NCI-H524 (cell line): ENCODE measurements at regions not wholly inside any gene's neighbourhood (a gene's known extent, or its start where the extent isn't known, plus 50 kb on each side); places are given as distances from the start of the nearest gene placed in this dataset.
"Not testable (repeated sequence)": the region's sequence is repeated elsewhere in the genome, so short reads cannot be mapped to it uniquely, and the experiment has no call there.

Source experiments
- DNase-seq, 2 experiments: peaks; one replicate each; lab custom pipeline; 2025; lab: John Stamatoyannopoulos, UW

DNA sequence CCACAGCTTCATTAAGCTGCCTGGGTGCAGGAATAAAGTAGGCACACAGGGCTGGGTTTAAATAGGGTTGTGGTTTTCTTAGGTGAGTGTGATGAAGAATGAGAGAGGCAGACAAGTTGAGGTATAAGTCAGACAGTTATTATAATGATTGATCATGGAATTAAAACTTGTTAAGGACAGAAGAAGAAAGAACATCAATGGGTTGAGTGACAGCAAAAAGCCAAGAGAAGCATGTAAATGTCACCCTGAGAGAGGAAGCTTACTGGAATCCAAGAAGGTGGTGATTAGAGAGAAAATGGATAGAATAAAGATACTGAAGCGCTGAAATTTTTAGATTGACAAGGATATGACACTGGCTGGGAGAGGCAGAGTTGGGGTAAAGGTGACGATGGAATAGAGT, 325.2 kb upstream of the SLITRK1 start:
- no peak for DNase-seq

DNA sequence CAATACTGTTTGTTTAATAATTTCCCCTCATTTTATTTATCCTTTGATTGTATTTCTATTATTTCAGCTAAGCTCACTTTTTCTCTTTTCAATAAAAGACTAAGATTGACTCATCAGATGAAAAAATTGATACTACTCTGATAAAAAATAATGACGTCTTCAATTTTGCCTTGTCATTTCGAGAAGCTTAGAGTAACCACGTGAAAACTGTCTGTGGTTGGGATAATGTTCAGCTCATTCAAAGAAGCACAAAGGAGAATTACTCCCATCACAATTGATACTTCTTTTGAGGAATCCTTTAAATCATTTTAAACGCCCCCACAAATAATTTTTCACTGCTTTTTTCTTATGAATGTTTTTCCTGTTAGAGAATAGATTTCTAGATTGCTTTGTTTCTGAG, 318.7 kb upstream of the SLITRK1 start:
- no peak for DNase-seq

DNA sequence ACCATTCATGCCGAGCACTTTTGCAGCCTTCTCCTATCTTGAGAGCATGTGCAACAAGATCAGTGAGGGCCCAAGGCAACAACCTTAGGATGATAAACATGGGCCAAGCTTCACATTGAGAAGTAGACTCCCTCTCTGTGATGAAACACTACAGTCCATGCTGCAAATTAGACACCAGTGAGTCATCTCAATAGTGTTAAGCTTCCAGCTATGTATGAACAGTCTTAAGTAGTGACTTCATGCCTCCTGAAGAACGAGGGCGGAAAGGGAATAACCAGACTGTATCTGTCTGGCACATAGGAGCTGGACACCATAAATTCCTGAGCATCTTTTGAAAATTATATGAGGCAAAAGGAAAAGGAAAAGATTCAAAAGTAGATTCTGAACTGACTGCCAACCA, 309.9 kb upstream of the SLITRK1 start:
- no peak for DNase-seq

DNA sequence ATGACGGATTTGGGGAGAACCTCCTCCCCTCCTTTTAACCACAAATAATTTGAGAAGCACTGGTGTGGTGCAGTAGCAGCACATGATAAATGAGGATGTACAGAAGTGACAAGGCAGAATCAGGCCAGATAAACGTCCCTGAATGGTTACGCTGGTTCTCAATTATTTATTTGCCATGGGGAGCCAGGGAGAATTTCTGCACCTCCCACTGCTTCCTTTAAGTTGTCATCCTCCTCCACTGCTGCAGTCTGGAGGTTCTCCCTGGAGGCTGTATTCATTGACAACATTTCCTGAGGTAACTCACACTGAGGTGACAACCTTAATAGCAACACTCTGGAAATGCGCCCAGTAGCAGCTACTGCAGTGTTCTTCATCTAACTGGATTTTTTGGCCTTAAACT, 308.9 kb upstream of the SLITRK1 start:
- DNase-seq: no peak

DNA sequence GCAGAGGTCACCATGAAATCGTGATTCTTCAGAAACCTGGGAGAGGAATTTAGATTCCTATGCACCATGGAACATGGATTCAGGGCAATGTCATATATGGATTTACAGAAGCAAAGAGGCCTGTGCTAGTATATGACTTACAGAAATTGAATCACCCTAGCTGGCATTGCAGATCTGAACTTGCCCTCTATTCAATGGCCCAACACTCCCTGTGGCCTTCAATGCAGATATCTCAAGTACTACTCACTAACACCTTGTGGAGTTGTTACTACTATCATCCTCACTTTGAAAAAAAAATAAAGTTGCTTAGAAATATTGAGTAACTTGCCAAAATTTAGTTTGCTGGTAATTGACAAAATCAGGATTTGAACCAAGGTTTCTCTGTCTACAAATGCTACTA, 305.4 kb upstream of the SLITRK1 start:
- no peak for DNase-seq

DNA sequence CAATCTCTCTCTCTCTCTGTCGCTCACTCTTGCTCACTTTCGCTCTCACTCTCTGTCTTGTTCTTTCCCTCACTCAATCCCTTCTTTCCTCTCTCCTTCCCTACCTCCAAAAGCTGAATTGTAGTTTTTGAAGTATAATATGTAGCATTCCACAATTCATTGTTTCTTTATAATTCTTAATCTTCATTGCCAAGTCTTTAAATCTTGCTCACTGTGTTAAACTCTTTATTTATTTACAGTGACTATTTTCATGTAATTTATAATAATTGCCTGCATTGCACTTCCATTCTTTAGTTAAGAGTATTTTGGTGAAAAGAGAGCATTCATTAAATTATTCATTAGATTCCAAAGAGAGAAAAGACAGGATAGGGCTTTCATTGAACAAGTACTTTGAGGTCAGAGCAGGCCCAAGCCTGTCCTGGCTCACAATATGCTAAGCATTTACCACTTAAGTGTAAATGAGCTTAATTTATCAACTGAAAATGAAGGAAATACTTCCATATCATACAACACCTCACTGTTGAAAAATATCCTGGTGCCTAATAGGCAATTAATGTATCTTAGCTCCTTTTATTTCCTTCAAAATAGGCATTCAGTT, 257.4 kb upstream of the SLITRK1 start:
- peak in 1 of 2 experiments; percentile 5 for DNase-seq

DNA sequence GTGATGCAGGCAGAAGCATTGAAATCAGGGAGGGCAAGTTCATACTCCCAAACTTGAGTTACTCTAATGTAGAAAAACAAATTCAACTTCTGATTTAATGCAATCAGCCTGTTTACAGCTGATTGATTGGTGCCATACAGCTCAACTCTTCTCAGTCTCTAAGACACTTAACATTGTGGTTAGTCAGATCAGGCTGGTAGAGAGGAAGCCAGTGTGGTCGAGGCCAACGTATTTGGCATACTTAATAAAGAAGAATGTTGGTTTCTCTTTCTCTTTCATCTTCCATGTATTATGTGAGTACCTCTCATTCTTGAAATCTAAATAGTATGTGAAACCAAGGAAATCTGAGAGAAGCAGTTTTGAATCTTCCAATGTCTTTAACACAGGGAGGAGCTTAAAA, 255.0 kb upstream of the SLITRK1 start:
- no peak for DNase-seq

DNA sequence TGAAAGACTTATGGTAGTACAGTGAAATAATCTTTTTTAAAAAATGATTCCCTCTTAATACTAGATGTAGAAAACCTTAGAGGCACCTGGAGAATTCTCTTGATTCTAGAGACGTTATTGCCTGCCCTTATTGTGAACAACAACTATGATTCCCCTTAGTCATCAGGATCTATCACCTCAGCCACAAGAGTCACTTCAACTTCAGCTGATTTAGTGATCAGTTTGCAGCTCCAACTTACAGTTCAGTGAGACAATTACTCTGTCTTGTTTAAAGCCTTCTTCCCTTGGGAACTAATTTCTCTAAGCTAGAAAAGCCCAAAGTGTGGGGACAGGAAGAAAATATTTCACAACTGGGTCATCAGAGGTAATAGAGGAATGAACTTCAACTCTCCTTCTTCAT, 254.3 kb upstream of the SLITRK1 start:
- DNase-seq: no peak

DNA sequence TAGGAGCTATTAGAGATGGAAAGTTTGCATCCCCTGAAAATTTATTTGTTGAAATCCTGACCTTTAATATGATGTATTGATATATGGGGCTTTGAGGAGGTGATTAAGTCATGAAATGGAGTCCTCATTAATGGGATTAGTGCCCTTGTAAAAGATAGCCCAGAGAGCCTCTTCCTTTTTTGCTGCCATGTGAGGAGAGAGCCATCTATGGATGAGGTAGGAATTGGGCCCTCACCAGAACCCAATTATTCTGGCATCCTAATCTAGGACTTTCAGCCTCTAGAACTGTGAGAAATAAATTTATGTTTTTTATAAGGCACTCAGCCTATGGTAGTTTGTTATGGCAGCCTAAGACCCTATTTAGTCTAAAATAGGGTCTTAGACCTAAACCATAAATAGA, 250.2 kb upstream of the SLITRK1 start:
- peak; percentile 54 to 70 for DNase-seq

DNA sequence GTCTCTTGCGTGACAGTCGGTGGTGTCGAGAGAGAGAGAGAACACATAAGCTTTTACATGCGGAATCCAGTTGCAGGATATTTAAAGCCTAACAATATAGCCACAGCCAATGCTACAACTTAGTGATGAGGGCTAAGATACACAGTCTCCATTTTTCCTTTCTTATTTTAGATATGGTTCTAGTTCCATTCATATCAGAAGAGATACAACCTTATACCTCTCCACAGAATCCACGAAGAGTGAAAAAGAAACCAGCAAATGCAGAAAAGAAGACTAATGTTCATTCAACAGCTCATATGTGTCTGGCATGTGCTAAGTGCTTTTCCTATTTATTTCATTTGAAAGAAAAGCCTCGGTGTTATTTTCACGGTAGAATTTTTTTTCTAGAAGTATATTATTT, 249.0 kb upstream of the SLITRK1 start:
- DNase-seq: no peak

DNA sequence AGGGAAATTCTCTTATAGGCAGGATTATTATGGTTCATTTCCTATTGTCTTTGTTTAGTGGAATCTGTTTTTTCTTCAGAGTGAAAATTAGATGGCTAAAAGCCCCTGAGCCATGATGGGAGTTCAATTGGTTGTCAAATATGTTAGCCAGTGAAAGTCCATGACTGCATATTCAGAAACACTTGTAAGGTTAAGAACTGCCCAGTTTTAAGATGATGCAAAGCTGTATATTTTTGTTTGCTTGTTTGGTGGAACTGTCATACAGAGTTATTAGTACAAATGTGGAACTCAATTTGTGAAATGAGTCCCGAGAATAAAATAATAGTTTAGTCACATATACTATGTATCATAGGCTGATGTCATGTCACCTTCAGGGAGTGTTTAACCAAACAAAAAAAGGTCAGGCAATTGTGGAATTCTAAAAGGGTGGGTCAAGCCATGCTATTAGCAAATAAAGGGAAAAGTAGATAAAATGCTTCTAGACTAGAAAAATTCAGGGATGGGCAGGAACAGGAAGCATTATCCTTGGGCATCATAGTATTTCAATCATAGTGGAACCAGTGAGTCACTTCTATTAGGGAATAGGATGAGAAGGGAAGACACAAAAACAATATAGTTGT, 248.3 kb upstream of the SLITRK1 start:
- DNase-seq: no peak

DNA sequence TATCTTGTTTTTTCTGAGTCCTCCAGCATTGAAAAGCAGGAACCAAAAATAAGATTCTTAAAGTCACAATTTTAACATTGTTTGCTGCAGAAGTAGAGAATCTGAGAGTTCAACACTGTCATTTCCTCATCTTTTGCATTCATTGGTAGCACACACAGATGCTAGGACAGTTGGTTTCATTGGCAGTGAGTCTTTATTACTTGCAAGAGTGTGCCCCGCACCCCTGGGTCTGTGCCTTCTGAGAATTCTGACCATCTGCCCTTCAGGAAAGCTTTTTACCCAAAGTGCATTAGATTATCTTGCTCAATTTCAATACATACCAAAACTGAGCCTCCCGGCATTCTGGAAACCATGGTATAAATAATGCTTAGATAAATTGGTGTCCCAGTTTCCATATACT, 247.7 kb upstream of the SLITRK1 start:
- peak; percentile 86 to 94 for DNase-seq

DNA sequence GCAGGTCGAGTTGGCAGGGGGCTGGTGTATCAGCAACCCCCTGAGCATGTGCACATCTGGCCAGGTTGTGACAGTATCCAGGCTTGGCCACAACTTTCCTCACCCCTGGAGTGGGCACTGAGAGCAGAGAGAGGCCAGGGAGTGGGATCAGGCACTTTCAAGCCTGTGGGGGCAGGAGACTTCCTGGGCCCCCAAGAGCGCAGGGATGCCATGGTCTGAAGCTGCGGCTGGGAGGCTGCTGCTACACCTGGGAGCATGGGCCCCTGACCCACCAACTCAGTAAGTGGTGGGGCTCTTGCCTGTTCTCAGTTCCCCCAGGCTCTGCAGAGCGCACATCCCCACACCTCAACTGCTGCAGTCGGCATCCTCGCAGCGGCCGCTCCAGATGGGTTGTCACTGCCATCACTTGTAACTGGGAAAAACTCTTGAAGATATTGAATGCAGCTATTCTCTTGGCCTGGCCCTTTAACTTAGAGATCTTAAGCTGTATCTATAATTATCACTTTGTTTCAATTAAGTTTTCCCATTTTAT, 245.4 kb upstream of the SLITRK1 start:
- no peak for DNase-seq

DNA sequence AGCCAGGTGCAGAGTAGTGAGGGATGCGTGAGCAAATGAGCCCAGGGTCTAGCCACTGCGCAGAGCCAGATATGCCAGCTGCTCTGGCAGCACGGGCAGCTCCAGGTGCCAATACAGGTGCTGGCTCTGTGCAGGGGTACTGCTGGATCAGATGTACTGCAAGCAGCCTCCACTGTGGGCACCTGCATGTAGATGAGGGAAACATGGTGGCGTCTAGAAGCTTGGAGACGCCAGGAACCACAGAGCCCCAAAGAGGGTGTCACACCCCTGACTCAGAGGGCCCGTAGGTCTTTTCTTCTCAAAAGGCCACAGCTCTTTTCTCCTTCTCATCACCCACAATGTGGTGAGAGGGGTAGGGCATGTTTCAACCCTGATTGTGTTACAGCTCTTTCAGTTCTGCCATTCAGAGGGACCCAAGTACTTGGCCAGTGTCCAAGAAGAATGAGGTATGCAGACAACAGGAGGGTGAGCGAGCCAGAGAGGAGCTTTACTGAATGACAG, 244.4 kb upstream of the SLITRK1 start:
- DNase-seq: peak; percentile 9 to 60

DNA sequence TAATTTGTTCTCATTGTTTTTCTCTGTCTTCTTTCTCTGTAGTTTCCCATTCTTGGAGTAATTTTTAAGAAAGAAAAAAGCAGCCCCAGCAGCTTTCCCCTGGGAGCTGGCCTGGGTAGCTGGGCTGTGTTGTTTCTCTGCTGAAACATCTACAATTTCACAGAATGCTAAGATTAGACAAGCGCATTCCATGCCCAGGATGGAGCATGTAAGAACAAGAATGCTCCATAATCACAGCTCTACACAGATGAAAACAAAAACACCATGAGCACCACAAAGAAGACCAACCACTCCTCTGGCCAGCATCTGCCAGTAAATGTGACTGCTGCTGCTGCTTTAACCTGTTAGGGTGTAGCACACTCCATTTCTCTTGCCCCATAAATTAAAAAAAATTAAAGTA, 239.2 kb upstream of the SLITRK1 start:
- peak in 1 of 2 experiments; percentile 43 for DNase-seq

DNA sequence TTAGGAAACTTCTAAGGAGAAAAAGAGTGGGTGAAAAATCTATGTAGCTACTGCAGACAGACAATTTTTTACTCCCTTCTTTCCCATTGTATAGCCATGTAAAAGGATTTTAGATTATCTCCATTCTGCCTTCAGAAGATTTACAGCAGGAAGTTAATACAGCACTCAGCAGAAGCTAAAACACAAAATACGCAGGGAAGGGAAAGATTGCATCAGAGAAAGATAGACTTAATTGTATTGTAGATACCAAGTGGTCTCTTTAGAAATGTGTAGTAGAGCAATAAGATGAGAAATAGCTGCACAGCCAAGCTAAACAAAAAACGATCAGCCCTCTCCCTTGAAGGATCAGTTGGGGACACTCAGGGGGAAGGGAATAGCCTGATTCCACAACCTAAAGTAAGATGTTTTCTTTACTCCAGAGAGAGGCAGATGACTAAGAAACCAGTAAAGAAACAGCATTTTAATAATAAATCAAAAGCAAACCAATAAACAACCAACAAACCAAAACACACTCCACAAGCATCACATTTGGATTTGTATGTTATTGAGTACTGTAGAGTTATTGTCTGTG, 236.7 kb upstream of the SLITRK1 start:
- DNase-seq: no peak

DNA sequence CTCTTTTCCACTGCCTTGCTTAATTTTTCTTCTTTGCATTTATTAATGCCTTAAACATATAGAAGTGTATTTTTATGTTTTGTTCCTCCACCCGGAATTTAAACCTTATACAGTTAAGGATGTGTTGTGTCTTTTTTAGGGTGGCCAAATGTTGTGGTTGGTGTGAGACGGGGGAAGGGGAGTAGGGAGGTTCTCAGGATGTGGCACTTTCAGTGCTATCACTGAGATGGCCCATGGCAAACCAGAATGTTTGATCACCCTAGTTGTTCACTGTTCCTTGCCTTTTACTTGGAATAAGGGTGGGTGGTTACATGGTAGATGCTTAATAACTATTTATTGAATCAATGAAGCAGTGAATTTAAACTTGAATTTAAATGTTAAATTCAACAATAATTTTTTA, 216.0 kb upstream of the SLITRK1 start:
- DNase-seq: no peak

DNA sequence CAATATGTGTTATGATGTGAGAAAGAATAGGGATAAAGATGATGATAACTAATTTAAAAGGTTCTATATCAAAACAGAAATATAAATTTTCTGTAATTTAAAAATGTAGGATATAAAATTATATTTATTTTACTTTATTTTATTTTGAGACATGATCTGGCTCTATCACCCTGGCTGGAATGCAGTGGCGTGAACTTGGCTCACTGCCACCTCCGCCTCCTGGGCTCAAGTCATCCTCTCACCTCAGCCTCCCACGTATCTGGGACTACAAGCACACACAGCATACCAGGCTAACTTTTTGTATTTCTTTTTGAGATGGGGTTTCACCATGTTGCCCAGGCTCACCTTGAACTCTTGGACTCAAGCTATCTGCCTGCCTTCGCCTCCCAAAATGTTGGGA, 214.9 kb upstream of the SLITRK1 start:
- DNase-seq: no peak

DNA sequence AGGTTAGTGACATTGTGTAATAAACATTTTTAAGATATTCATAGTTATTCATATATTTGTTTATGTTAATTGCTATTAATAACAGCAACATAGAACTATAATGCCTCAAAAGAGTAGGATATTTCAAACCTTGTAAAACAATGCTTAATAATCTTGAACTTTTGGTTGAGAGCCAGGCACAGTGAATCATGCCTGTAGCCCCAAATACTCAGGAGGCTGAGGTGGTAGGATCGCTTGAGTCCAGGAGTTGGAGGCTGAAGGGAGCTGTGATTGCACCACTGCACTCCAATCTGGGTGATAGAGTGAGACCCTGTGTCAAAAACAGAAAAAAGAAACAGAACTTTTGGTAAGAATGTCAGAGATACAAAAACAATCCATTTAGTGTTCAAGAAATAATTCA, 213.9 kb upstream of the SLITRK1 start:
- no peak for DNase-seq

DNA sequence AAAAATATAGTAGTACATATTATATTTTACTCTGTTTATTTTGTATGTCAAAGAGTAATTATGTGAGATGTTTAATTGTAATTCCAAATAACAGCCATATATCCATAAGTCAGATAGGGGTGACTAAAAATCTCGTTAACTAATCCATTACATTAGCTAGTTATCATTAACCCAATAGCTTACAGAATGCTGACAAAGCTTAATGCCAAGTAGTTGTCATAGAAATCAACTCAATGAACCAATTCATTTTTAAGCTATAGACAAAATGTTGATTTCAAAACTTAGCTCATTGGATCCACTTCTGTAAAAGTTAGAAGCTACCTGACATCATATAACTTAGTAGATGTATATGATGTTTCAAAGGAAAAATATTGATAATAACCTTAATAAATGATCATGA, 206.7 kb upstream of the SLITRK1 start:
- DNase-seq: no peak

DNA sequence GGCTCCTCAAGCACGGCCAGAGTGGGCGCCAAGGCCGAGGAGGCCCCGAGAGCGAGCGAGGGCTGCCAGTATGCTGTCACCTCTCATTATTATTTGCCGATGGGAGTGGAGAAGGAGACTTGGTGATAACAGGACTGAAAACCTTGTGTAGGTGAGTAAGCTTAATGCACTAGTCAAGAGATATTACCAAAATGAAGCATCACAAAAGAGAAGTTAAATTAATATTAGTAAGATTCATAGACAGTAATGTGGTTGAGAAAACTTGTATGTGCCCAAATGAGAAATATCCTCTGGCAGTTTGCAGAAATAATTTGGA, 204.5 kb upstream of the SLITRK1 start:
- no peak for DNase-seq

DNA sequence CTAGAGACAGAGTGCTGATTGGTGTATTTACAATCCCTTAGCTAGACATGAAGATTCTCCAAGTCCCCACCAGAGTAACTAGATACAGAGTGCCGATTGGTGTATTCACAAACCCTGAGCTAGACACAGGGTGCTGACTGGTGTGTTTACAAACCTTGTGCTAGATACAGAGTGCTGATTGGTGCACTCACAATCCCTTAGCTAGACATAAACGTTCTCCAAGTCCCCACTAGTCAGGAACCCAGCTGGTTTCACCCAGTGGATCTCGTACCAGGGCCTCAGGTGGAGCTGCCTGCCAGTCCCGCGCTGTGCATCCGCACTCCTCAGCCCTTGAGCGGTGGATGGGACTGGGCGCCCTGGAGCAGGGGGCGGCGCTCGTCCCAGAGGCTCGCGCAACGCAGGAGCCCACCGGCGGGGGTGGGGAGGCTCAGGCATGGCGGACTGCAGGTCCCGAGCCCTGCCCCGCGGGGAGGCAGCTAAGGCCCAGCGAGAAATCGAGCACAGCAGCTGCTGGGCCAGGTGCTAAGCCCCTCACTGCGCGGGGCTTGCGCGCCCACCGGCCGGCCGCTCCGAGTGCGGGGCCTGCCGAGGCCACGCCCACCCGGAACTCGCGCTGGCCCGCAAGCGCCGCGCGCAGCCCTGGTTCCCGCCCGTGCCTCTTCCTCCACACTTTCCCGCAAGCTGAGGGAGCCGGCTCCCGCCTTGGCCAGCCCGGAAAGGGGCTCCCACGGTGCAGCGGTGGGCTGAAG, 204.0 kb upstream of the SLITRK1 start:
- not testable (repeated sequence) for DNase-seq

DNA sequence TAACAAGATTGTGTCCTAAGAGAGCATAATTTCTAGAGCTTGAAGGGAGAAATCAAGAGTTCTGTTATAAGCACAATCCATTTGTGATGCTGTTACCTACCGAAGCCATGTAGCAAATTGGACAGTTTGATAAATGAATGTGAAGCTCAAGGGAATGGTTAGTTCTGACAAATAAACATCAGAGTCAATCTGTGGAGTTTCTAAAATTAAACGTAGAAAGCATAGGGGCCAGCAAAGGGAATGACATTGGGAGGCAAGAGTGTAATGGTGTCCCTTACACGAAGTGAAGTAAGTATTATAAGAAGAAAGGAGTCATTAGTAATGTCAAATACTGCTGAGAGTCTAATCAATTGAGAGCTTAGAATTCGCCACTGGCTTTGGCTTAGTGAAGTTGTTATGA, 200.2 kb upstream of the SLITRK1 start:
- DNase-seq: no peak
